Kasumi-1 (cell line): ENCODE measurements at regions not wholly inside any gene's neighbourhood (a gene's known extent, or its start where the extent isn't known, plus 50 kb on each side); places are given as distances from the start of the nearest gene placed in this dataset.
A peak's percentile ranks its signal among the peaks of the same experiment; 100 is the strongest.

ENCODE experiments used
- DNase-seq, 2 experiments: peaks; one replicate each; lab custom pipeline; 2025; lab: John Stamatoyannopoulos, UW

- no peak for DNase-seq
These were observed 126.1 kb upstream of the PPP2R2D start for GRCh38 chr10:131774681-131775085.

GRCh38 chr10:131775433-131775832 lies 125.4 kb upstream of the PPP2R2D start:
- DNase-seq: no peak

GRCh38 chr10:131775833-131776232 lies 125.0 kb upstream of the PPP2R2D start:
- DNase-seq: no peak

- DNase-seq: no peak
These were observed 124.3 kb upstream of the PPP2R2D start for GRCh38 chr10:131776496-131776895.

- no peak for DNase-seq
These were observed 123.6 kb upstream of the PPP2R2D start for GRCh38 chr10:131777162-131777561.

GRCh38 chr10:131777921-131778320 lies 122.9 kb upstream of the PPP2R2D start:
- DNase-seq: no peak

DNA sequence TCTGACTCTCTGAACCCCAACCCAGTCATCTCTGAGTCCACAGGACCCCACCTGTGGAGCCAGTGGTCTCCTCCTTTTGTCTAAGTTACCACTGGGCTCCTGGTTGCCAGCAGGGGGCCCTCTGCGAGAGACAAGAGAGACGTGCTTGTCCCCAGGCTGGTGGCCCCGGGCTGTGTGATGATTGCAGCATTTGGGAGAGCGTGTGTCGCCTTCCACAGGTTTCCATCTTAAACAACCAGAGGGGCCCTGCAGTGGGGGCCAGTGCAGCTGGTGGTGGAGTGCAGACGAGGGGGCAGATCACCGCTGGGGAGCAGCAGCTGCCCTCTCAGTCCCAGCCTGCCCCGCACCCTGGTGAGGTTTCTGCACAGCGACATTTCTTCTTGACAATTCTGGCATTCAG lies 122.4 kb upstream of the PPP2R2D start:
- DNase-seq: no peak

DNA sequence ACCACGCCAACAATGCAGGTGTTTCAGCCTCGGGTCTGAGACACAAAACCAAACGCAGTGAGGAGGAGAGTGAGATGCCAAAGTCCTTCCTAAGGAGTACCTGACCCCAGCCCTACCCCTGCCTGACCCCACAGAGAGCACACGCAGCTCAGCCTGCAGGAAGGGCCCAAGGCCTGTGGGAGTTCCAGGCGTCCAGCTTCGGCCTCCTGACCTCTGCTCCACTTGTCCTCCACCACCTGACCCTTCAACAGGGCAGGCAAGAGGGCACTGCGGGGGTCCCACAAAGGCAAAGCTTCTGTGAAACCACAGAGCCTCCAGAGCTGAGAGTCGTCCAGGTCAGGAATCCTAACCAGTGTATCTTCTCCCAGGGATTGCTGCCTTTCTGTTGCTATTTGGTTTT lies 122.0 kb upstream of the PPP2R2D start:
- no peak for DNase-seq

- no peak for DNase-seq
These were observed 121.0 kb upstream of the PPP2R2D start for GRCh38 chr10:131779661-131780394.

GRCh38 chr10:131781076-131781475 lies 119.7 kb upstream of the PPP2R2D start:
- no peak for DNase-seq

GRCh38 chr10:131781791-131782190 lies 119.0 kb upstream of the PPP2R2D start:
- no peak for DNase-seq

DNA sequence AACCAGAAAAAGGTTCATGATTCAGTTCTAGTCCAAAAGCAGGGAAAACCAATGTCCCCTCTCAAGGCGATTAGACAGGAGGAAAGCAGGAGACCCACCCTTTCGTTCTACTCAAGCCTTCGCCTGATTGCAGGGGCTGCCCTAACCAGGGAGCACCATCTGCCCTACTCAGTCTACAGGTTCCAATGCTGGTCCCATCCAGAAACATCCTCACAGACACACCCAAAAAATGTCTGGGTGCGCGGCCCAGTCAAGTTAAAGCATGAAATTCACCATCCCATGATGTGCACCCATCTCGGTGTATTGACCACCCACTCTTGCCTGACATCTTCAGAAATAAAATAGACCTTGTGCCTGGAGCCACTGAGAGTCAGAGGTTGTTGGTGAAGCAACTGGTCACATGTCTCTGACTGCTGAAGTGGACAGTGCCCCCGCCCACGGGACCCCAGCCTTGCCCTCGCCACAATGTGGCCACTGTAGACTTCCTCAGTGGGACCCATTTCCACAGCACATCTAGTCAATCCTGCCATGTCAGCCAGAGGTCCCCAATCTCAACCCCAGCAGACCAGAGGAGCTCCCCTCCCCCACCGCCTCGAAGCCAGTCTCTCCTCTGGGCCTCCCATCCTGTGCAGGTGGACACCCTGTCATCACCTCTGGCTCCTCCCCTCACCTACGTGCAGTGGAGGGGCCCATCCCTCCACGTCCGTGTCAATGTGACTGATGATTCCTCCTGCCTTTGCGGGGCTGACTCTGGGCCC lies 116.3 kb upstream of the PPP2R2D start:
- DNase-seq: no peak

DNA sequence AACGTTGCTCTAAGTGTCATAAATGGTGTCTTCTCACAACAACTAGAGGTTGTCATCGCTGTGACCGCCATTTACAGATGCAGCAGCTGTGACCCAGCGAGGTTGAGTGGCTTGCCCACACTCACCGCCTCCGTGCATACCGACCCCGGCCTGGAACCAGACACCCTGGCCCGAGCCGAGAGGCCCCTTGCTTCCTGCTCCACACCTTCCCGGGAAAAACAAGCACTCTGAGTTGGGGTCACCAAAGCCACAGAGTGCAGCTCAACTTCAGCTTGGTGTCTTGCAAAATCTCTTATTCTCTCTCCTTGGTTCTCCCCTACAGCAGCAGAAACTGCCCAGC lies 115.7 kb upstream of the PPP2R2D start:
- no peak for DNase-seq

DNA sequence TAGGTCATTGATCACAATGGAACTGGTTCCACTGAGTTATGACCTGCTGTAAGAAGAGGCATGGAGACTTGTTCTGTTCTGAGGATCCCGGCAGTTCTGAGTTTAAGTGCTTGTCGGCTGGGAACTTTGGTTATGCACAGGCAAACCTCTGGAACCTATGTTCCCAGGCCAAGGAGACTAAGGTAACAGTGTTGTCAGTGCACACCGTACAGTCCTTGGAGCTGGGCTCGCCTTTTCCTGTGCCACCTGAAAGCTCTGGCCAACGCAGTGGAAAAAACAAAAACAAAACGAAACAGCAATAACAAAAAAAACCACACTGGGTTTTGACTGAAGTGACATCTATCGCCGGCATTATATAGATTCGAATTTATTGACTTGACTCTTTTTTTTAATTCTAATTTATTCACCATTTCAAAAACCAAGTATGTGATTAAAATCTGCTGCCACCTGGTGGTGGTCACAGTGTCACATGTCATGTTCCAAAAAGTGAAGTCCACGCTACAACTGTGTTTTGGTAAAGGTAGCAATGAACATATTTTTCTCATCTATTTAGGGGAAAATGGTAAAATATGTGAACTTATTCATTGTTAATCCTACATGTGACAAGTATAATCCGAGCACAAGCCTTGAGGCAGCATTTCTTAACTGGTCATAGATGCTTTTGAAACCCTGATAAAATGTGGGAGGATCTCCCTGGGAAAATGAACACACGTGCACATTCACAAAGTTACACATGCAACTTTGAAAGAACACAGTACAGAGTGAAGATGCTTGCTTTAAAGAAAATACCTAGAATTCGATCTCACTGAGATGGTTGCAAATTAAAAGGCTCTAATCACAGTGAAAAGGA lies 113.8 kb upstream of the PPP2R2D start:
- peak; percentile 33 to 35 for DNase-seq

DNA sequence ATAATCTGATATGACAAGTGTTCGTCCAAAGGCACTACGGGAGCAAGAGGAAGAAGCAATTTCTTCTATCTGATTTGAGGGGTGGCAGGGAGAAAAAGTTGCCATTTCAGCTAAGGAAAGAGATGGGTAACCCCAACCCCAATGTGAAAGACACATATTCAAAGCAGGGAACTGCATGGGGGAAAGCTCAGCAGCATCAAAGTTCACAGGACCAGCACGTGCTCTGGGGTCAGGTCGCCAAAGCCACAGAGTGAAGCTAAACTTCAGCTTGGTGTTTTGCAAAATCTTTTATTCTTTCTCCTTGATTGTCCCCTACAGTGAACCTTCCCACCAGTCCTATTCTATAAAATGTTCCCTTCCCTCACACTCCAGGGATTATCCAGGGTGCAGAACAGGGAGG lies 112.8 kb upstream of the PPP2R2D start:
- DNase-seq: no peak

- DNase-seq: no peak
These were observed 112.4 kb upstream of the PPP2R2D start for GRCh38 chr10:131788386-131788785.

GRCh38 chr10:131789516-131789915 lies 111.3 kb upstream of the PPP2R2D start:
- DNase-seq: no peak

- no peak for DNase-seq
These were observed 110.8 kb upstream of the PPP2R2D start for GRCh38 chr10:131790021-131790420.

- DNase-seq: no peak
These were observed 108.7 kb upstream of the PPP2R2D start for GRCh38 chr10:131792011-131792651.

DNA sequence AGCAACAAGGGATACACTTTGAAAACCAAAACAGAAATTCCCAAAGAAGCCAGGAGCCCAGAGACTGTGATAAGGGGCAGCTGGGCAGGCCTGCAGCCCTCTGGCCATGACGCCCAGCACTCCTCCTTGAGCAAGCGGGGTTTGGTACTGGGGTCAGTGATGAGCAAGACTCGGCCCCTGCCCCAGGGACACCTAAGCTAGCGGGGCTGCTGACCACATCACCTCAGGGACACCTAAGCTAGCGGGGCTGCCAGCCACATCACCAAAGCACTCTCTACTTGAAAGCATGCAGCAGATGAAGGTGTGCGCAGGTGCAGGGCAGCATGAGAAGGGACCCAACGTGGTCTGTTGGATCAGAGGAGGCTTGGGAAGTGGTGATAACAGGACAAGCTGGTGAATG lies 108.0 kb upstream of the PPP2R2D start:
- DNase-seq: no peak

- DNase-seq: no peak
These were observed 105.0 kb upstream of the PPP2R2D start for GRCh38 chr10:131795761-131796160.

GRCh38 chr10:131797626-131798025 lies 103.2 kb upstream of the PPP2R2D start:
- no peak for DNase-seq
